ENCODE measurements at regions not wholly inside any gene's neighbourhood (a gene's known extent, or its start where the extent isn't known, plus 50 kb on each side); places are given as distances from the start of the nearest gene placed in this dataset.

- no peaks in the 10 kb centered on the region for H3K4me1 ChIP-seq (ENCODE audit: control insufficient read depth, insufficient read depth, low read length)
- H3K4me3 Mint-ChIP-seq: no peak overlapping the region
These were observed 134.6 kb upstream of the BOD1L1 start for GRCh38 chr4:13762130-13762529.

GRCh38 chr4:13763707-13764106 is 136.2 kb upstream of the BOD1L1 start:
- H3K4me3 Mint-ChIP-seq: no peak overlapping the region
- H3K4me1 Mint-ChIP-seq: no peaks in the 10 kb centered on the region

More at GRCh38 chr4:13762130-13762529, 134.6 kb upstream of the BOD1L1 start:
- DNase-seq: no peak
- Histone ChIP-seq H3K36me3 (ENCODE audit: control insufficient read depth, insufficient read depth, low read length) (no peaks in the 10 kb centered on the region), H3K9ac (ENCODE audit: extremely low read depth, low read length, poor library complexity, severe bottlenecking) (no peak overlapping the region), H3K4me3 (ENCODE audit: low read length) (no peak overlapping the region), H3K27ac (ENCODE audit: low read depth, low read length) (no peak overlapping the region), H3K9me3 (ENCODE audit: control insufficient read depth, low read length) (peaks cover 33% of the 10 kb centered on the region), H3K27me3 (ENCODE audit: control insufficient read depth, insufficient read depth, low read length, poor library complexity, severe bottlenecking) (peaks cover 26% of the 10 kb centered on the region)
- no peak overlapping the region for H3K27ac Mint-ChIP-seq
- peaks cover 43% of the 10 kb centered on the region for H3K9me3 Mint-ChIP-seq
- H3K36me3 Mint-ChIP-seq (ENCODE audit: low read depth): peaks cover 2% of the 10 kb centered on the region
- no peaks in the 10 kb centered on the region for H3K27me3 Mint-ChIP-seq (ENCODE audit: insufficient read depth)
- WGBS, 2 experiments (ENCODE audit: insufficient coverage in 1 of 2, insufficient read length in 1 of 2): 83 to 90% methylated on average over 1 to 2 of the region's 2 CpGs
- TF ChIP-seq CTCF (conservative IDR thresholded peaks at IDR 0.05): no peak
- H3K4me1 Mint-ChIP-seq: no peaks in the 10 kb centered on the region

GRCh38 chr4:13765539-13765938 is 138.0 kb upstream of the BOD1L1 start:
- peaks cover 4% of the 10 kb centered on the region for H3K9me3 ChIP-seq (ENCODE audit: control insufficient read depth, low read length)

More at GRCh38 chr4:13763707-13764106, 136.2 kb upstream of the BOD1L1 start:
- no peak overlapping the region for H3K4me3 ChIP-seq (ENCODE audit: low read length)
- H3K36me3 Mint-ChIP-seq (ENCODE audit: low read depth): peaks cover 2% of the 10 kb centered on the region
- peaks cover 14% of the 10 kb centered on the region for H3K27me3 ChIP-seq (ENCODE audit: control insufficient read depth, insufficient read depth, low read length, poor library complexity, severe bottlenecking)
- H3K9ac ChIP-seq (ENCODE audit: extremely low read depth, low read length, poor library complexity, severe bottlenecking): no peak overlapping the region
- WGBS, 2 experiments (ENCODE audit: insufficient coverage in 1 of 2, insufficient read length in 1 of 2): 89 to 100% methylated on average over 1 of the region's 1 CpG
- DNase-seq: no peak
- H3K9me3 Mint-ChIP-seq: peaks cover 36% of the 10 kb centered on the region
- H3K27ac ChIP-seq (ENCODE audit: low read depth, low read length): no peak overlapping the region
- no peaks in the 10 kb centered on the region for H3K36me3 ChIP-seq (ENCODE audit: control insufficient read depth, insufficient read depth, low read length)
- no peak for TF ChIP-seq CTCF (conservative IDR thresholded peaks at IDR 0.05)
- no peaks in the 10 kb centered on the region for H3K27me3 Mint-ChIP-seq (ENCODE audit: insufficient read depth)
- peaks cover 22% of the 10 kb centered on the region for H3K9me3 ChIP-seq (ENCODE audit: control insufficient read depth, low read length)
- no peak overlapping the region for H3K27ac Mint-ChIP-seq
- H3K4me1 ChIP-seq (ENCODE audit: control insufficient read depth, insufficient read depth, low read length): no peaks in the 10 kb centered on the region

More at GRCh38 chr4:13765539-13765938, 138.0 kb upstream of the BOD1L1 start:
- H3K9me3 Mint-ChIP-seq: peaks cover 29% of the 10 kb centered on the region
- no peak overlapping the region for H3K4me3 Mint-ChIP-seq
- Histone ChIP-seq H3K27ac (ENCODE audit: low read depth, low read length) (no peak overlapping the region), H3K4me3 (ENCODE audit: low read length) (no peak overlapping the region), H3K27me3 (ENCODE audit: control insufficient read depth, insufficient read depth, low read length, poor library complexity, severe bottlenecking) (no peaks in the 10 kb centered on the region), H3K4me1 (ENCODE audit: control insufficient read depth, insufficient read depth, low read length) (no peaks in the 10 kb centered on the region), H3K36me3 (ENCODE audit: control insufficient read depth, insufficient read depth, low read length) (no peaks in the 10 kb centered on the region), H3K9ac (ENCODE audit: extremely low read depth, low read length, poor library complexity, severe bottlenecking) (no peak overlapping the region)
- H3K36me3 Mint-ChIP-seq (ENCODE audit: low read depth): no peaks in the 10 kb centered on the region
- no peak overlapping the region for H3K27ac Mint-ChIP-seq
- DNase-seq: no peak
- TF ChIP-seq CTCF (conservative IDR thresholded peaks at IDR 0.05): no peak
- H3K4me1 Mint-ChIP-seq: no peaks in the 10 kb centered on the region
- 91 to 100% methylated on average over 4 of the region's 4 CpGs for WGBS, 2 experiments (ENCODE audit: insufficient coverage in 1 of 2, insufficient read length in 1 of 2)
- no peaks in the 10 kb centered on the region for H3K27me3 Mint-ChIP-seq (ENCODE audit: insufficient read depth)
